IMR-90 (cell line): ENCODE measurements at regions not wholly inside any gene's neighbourhood (a gene's known extent, or its start where the extent isn't known, plus 50 kb on each side); places are given as distances from the start of the nearest gene placed in this dataset.

Experiments
- ATAC-seq: fragments of 200-7000 bp; cut with Tn5 transposase; 2 replicates; pipeline ENCODE4 v1.9.1; 2020; ENCODE audit warnings: low read depth, mild to moderate bottlenecking, moderate library complexity
- BruUV-seq: library from RNA; stranded (reverse); fragments of 400-500 nt; replicated peaks from 2 replicates; lab custom pipeline; 2021; lab: Mats Ljungman, UMichigan
- CTCF ChIA-PET: fragments of 300-600 bp; formaldehyde crosslinking; extraction: SDS; loops from one replicate; lab custom pipeline; 2021; ENCODE audit warnings: antibody characterized with exemption; lab: Yijun Ruan, JAX
- POLR2A ChIA-PET: fragments of 300-600 bp; sonication (Branson Sonifier 250); formaldehyde crosslinking; loops from one replicate; lab custom pipeline; 2022; ENCODE audit warnings: antibody characterized with exemption; ENCODE audit not compliant: unreplicated experiment; lab: Charles Lee
- DNase-seq: peaks from one replicate; pipeline ENCODE4 v3.0.0; 2013
- H2AFZ ChIP-seq: replicated peaks from 2 replicates; pipeline ENCODE3; 2013; ENCODE audit warnings: low read length, mild to moderate bottlenecking; ENCODE audit not compliant: poor library complexity
- H2AK5ac ChIP-seq: 2 replicates; pipeline ENCODE4 v1.6.1; 2013; ENCODE audit warnings: low read depth, low read length, inconsistent platforms
- H2AK9ac ChIP-seq: replicated peaks from 2 replicates; pipeline ENCODE3; 2013; ENCODE audit warnings: mild to moderate bottlenecking, low read depth, low read length, moderate library complexity; ENCODE audit not compliant: poor library complexity
- H2BK120ac ChIP-seq: 2 replicates; pipeline ENCODE4 v1.6.1; 2013; ENCODE audit warnings: low read depth, low read length, inconsistent platforms
- H2BK15ac ChIP-seq: 3 replicates; pipeline ENCODE4 v1.6.1; 2013; ENCODE audit warnings: low read depth, low read length, inconsistent platforms
- H2BK20ac ChIP-seq: 2 replicates; pipeline ENCODE4 v1.6.1; 2013; ENCODE audit warnings: low read depth, mild to moderate bottlenecking, inconsistent platforms, low read length, moderate library complexity
- H2BK5ac ChIP-seq: 2 replicates; pipeline ENCODE4 v1.6.1; 2013; ENCODE audit warnings: mild to moderate bottlenecking, low read depth, low read length, inconsistent platforms; ENCODE audit not compliant: poor library complexity, severe bottlenecking
- H3K14ac ChIP-seq: replicated peaks from 2 replicates; pipeline ENCODE4 v1.6.1; 2013; ENCODE audit warnings: low read depth, low read length, inconsistent platforms
- H3K18ac ChIP-seq: 2 replicates; pipeline ENCODE4 v1.6.1; 2013; ENCODE audit warnings: low read depth, low read length, control low read depth
- H3K23ac ChIP-seq: 2 replicates; pipeline ENCODE4 v1.6.1; 2013; ENCODE audit warnings: low read depth, low read length, inconsistent platforms
- H3K27ac ChIP-seq: 2 replicates; pipeline ENCODE4 v1.5.1; 2013; ENCODE audit warnings: mild to moderate bottlenecking, control low read depth, low read length; ENCODE audit not compliant: insufficient read depth
- H3K27me3 ChIP-seq: 2 replicates; pipeline ENCODE4 v1.6.1; 2013; ENCODE audit warnings: low read length; ENCODE audit not compliant: control insufficient read depth, insufficient read depth
- H3K36me3 ChIP-seq: 2 replicates; pipeline ENCODE4 v1.6.1; 2013; ENCODE audit warnings: low read length, mixed read lengths; ENCODE audit not compliant: control insufficient read depth, insufficient read depth
- H3K4ac ChIP-seq: 2 replicates; pipeline ENCODE4 v1.6.1; 2013; ENCODE audit warnings: low read depth, low read length, inconsistent platforms
- H3K4me1 ChIP-seq: 2 replicates; pipeline ENCODE4 v1.6.1; 2013; ENCODE audit warnings: low read length, mixed read lengths; ENCODE audit not compliant: control insufficient read depth, insufficient read depth
- H3K4me2 ChIP-seq: 2 replicates; pipeline ENCODE4 v1.6.1; 2013; ENCODE audit warnings: low read depth, mild to moderate bottlenecking, control low read depth, low read length, moderate library complexity
- H3K4me3 ChIP-seq: 2 replicates; pipeline ENCODE4 v1.5.1; 2013; ENCODE audit warnings: low read depth, mild to moderate bottlenecking, control low read depth, low read length, moderate library complexity; ENCODE audit not compliant: insufficient read depth
- H3K56ac ChIP-seq: 2 replicates; pipeline ENCODE4 v1.6.1; 2013; ENCODE audit warnings: low read length, inconsistent platforms; ENCODE audit not compliant: insufficient read depth; ENCODE audit errors: extremely low read depth
- H3K79me1 ChIP-seq, 2 experiments: 2 replicates each; pipeline ENCODE4 v1.6.1; 2013; ENCODE audit warnings: low read length in 2 of 2, inconsistent platforms in 1 of 2, low read depth in 1 of 2
- H3K9ac ChIP-seq: 2 replicates; pipeline ENCODE4 v1.6.1; 2013; ENCODE audit warnings: low read depth, low read length, control low read depth
- H3K9me1 ChIP-seq: 2 replicates; pipeline ENCODE4 v1.6.1; 2013; ENCODE audit warnings: low read length, inconsistent platforms; ENCODE audit not compliant: insufficient read depth
- H3K9me3 ChIP-seq: 2 replicates; pipeline ENCODE4 v1.6.1; 2013; ENCODE audit warnings: low read length; ENCODE audit not compliant: control insufficient read depth, insufficient read depth
- H4K20me1 ChIP-seq: 2 replicates; pipeline ENCODE4 v1.6.1; 2013; ENCODE audit warnings: low read length, inconsistent platforms; ENCODE audit not compliant: insufficient read depth
- H4K5ac ChIP-seq: 2 replicates; pipeline ENCODE4 v1.6.1; 2013; ENCODE audit warnings: mild to moderate bottlenecking, low read depth, low read length, control low read depth
- H4K8ac ChIP-seq, 2 experiments: 2 replicates each; pipeline ENCODE4 v1.6.1; 2013; ENCODE audit warnings: low read depth in 2 of 2, low read length in 2 of 2, control low read depth in 1 of 2, inconsistent platforms in 1 of 2
- H4K91ac ChIP-seq: 2 replicates; pipeline ENCODE4 v1.6.1; 2013; ENCODE audit warnings: low read depth, low read length, inconsistent platforms; ENCODE audit not compliant: insufficient read depth
- BHLHE40 ChIP-seq: fragments of 150-350 bp; IDR thresholded peaks from 2 replicates; pipeline ENCODE4 v1.6.1; 2016; ENCODE audit warnings: mild to moderate bottlenecking, low read depth, low read length
- CEBPB ChIP-seq: IDR thresholded peaks from 2 replicates; pipeline ENCODE4 v1.6.1; 2012; ENCODE audit warnings: low read depth, low read length, improper control_type of control experiment
- CHD1 ChIP-seq: IDR thresholded peaks from 2 replicates; pipeline ENCODE4 v1.6.1; 2012; ENCODE audit warnings: low read depth, low read length, improper control_type of control experiment
- CTCF ChIP-seq: conservative IDR thresholded peaks from 2 replicates; pipeline ENCODE4 v1.5.1; 2012; ENCODE audit warnings: mild to moderate bottlenecking, low read depth, low read length, improper control_type of control experiment
- ELK1 ChIP-seq: fragments of 150-350 bp; IDR thresholded peaks from 2 replicates; pipeline ENCODE4 v1.6.1; 2016; ENCODE audit warnings: low read depth, mild to moderate bottlenecking, low read length, moderate library complexity, borderline replicate concordance
- FOS ChIP-seq: fragments of 150-350 bp; IDR thresholded peaks from 2 replicates; pipeline ENCODE4 v1.6.1; 2016; ENCODE audit warnings: low read depth, low read length
- MAFK ChIP-seq: IDR thresholded peaks from 2 replicates; pipeline ENCODE4 v1.6.1; 2012; ENCODE audit warnings: low read depth, low read length, improper control_type of control experiment
- MAZ ChIP-seq: IDR thresholded peaks from 2 replicates; pipeline ENCODE4 v1.6.1; 2012; ENCODE audit warnings: low read depth, mild to moderate bottlenecking, low read length, improper control_type of control experiment, moderate library complexity, borderline replicate concordance
- MXI1 ChIP-seq: IDR thresholded peaks from 2 replicates; pipeline ENCODE4 v1.6.1; 2012; ENCODE audit warnings: low read depth, mild to moderate bottlenecking, low read length, moderate library complexity, borderline replicate concordance
- NFE2L2 ChIP-seq: fragments of 150-350 bp; IDR thresholded peaks from 2 replicates; pipeline ENCODE4 v1.6.1; 2016; ENCODE audit warnings: low read depth, mild to moderate bottlenecking, low read length
- POLR2A ChIP-seq: IDR thresholded peaks from 2 replicates; pipeline ENCODE4 v1.6.1; 2012; ENCODE audit warnings: mild to moderate bottlenecking, low read depth, low read length
- RAD21 ChIP-seq: IDR thresholded peaks from 2 replicates; pipeline ENCODE4 v1.6.1; 2012; ENCODE audit warnings: low read length, improper control_type of control experiment
- RCOR1 ChIP-seq: IDR thresholded peaks from 2 replicates; pipeline ENCODE4 v1.6.1; 2012; ENCODE audit warnings: mild to moderate bottlenecking, low read length, improper control_type of control experiment; ENCODE audit not compliant: insufficient replicate concordance
- RFX5 ChIP-seq: IDR thresholded peaks from 2 replicates; pipeline ENCODE4 v1.8.0; 2012; ENCODE audit warnings: low read depth, mild to moderate bottlenecking, low read length, moderate library complexity
- SMC3 ChIP-seq: fragments of 150-350 bp; IDR thresholded peaks from 2 replicates; pipeline ENCODE4 v1.6.1; 2016; ENCODE audit warnings: low read depth, mild to moderate bottlenecking, antibody characterized with exemption, low read length, moderate library complexity
- USF2 ChIP-seq: fragments of 150-350 bp; IDR thresholded peaks from 2 replicates; pipeline ENCODE4 v1.6.1; 2017; ENCODE audit warnings: mild to moderate bottlenecking, antibody characterized with exemption, low read length, low read depth
- WGBS, 2 experiments: methylation state at CpG; one replicate each; pipeline versions ENCODE4 v1.1.5 to v1.1.7; 2013; ENCODE audit warnings: missing lambda C conversion rate in 2 of 2; ENCODE audit not compliant: insufficient read length in 1 of 2; ENCODE audit errors: extremely low coverage in 2 of 2; 5-methylcytosine and 5-hydroxymethylcytosine counted together
- dilution Hi-C: fragments of 300-500 bp; cut with HindIII; formaldehyde crosslinking; loops from one replicate; pipeline ENCODE4 v1.14.3; 2018; ENCODE audit warnings: low sequenced_read_pairs; ENCODE audit not compliant: unreplicated experiment
- in situ Hi-C: fragments of 300-500 bp; cut with MboI; formaldehyde crosslinking; loops from 3 replicates; pipeline ENCODE4 v1.14.3; 2019; ENCODE audit warnings: low sequenced_read_pairs, inconsistent platforms, mixed read lengths
- intact Hi-C: fragments of 100-400 bp; cut with micrococcal nuclease; formaldehyde crosslinking; loops from 2 replicates; pipeline ENCODE4 v1.10.0; 2022

GRCh38 chr17:27086526-27086925, 207.4 kb upstream of the WSB1 start:
- no peak overlapping the region for H3K9ac ChIP-seq
- no peaks in the 10 kb centered on the region for H3K79me1 ChIP-seq
- H3K9me3 ChIP-seq, result peaks cover 13% of the 10 kb centered on the region; the same call in 1 of the 2 replicates
- DNase-seq (no peak), ATAC-seq (no peak)
- no peak overlapping the region for H4K5ac ChIP-seq
- H3K27me3 ChIP-seq, result no peaks in the 10 kb centered on the region
- no peak overlapping the region for H3K18ac ChIP-seq
- no peak overlapping the region for H3K4me2 ChIP-seq
- intact Hi-C loops (no loop called here), dilution Hi-C loops (no loop called here), in situ Hi-C loops (no loop called here)
- TF ChIP-seq USF2 (no peak), FOS (no peak), MAFK (no peak), MAZ (no peak), ELK1 (no peak), RAD21 (no peak), RFX5 (no peak), MXI1 (no peak), SMC3 (no peak), CHD1 (no peak), CTCF (no peak), NFE2L2 (no peak), RCOR1 (no peak), POLR2A (no peak), BHLHE40 (no peak), CEBPB (no peak)
- no TSS peak for BruUV-seq
- POLR2A ChIA-PET, result no interaction called here
- WGBS, 2 experiments, result no CpG with 5 or more reads among the region's 4 CpGs
- no peak overlapping the region for H3K27ac ChIP-seq
- no peak overlapping the region for H3K14ac ChIP-seq
- no peak overlapping the region for H3K4me3 ChIP-seq
- H4K8ac ChIP-seq, result no peak overlapping the region
- no peak overlapping the region for H2AK9ac ChIP-seq
- H3K36me3 ChIP-seq, result no peaks in the 10 kb centered on the region
- H2AK5ac ChIP-seq, result no peak overlapping the region
- H3K56ac ChIP-seq, result no peak overlapping the region
- no peak overlapping the region for H3K23ac ChIP-seq
- CTCF ChIA-PET, result no interaction called here
- no peak overlapping the region for H2BK5ac ChIP-seq
- no peaks in the 10 kb centered on the region for H4K20me1 ChIP-seq
- H2BK15ac ChIP-seq, result no peak overlapping the region
- no peaks in the 10 kb centered on the region for H3K4me1 ChIP-seq
- H2BK120ac ChIP-seq, result no peak overlapping the region
- H2BK20ac ChIP-seq, result no peak overlapping the region
- no peak overlapping the region for H3K4ac ChIP-seq
- no peak overlapping the region for H4K91ac ChIP-seq
- H2AFZ ChIP-seq, result no peak overlapping the region
- H3K9me1 ChIP-seq, result no peaks in the 10 kb centered on the region
